Effector CD4-positive, alpha-beta T cell (primary cell): ENCODE measurements at regions not wholly inside any gene's neighbourhood (a gene's known extent, or its start where the extent isn't known, plus 50 kb on each side); places are given as distances from the start of the nearest gene placed in this dataset.

Experiments used
- DNase-seq: peaks from one replicate; pipeline ENCODE4 v3.0.0-alpha.2; 2020

- no peak for DNase-seq
Observed at GRCh38 chr10:6756716-6757115, 176.6 kb upstream of the PRKCQ start.

DNA sequence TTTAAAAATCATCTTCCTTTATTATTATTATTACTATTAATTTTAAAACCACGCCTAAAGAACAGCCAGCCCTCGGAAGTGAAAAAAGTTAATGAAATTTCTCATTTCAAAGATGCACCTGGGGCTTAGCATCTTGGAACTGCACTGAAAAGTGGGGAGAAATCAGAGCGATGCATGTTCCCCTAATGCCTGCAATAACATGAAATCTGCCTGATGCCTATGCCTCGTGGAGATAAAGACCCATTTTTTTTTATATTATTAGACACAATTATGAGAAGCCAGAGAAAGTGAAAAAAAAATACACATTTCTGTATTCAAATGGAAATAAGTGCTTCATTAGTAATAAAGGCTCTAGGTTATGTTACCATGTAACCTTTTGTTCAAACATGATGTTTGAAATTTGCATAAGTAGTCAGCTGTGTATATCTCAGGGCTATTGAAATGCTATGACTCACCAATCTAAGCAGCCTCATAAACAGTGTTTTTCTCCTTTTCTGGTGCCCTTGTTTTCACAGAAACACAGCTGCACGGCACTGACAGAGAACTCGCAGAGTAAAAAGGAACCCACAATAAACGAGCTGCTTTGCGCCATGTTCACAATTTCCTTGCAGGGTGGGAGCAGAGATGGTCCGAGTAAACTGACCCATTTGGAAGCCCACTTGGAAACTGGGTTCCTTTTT lies 175.8 kb upstream of the PRKCQ start:
- no peak for DNase-seq

DNA sequence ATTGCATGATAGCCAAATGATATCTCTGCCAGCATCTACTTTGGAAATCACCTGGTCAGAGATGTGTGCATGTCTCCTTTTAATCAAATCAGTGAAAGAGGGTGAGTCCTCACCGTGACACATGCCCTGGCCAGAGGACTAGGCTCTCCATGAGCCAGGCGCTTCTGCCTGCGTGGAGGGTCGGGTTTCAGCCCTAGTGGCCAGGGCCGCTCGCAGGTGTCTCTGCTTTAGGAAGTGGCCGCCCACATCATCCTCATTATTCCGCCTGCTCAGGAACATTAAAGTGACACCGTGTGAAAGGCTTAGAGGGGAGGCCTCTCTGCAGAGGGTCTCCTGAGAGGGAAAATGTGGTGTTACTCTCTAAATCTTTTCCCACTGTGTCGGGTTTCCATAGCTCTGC lies 173.6 kb upstream of the PRKCQ start:
- DNase-seq: no peak

DNA sequence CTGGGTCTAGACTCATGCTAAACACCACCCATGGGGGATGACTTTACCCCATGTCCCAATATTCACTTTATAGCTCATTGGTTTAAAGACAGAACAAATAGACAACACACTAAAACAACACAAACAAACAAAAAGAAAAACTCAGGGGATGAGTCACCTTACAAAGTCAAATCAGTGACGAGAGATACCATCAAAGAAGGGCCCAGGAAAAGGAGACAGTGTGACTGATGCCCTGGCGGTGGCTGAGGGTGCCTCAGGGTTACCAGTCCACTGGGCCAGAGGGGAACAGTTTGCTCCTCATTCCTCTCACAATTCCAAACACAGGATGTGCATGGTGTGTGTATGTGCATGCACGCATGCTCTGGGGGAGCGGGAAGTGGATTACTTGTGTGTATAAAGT lies 171.3 kb upstream of the PRKCQ start:
- no peak for DNase-seq

DNA sequence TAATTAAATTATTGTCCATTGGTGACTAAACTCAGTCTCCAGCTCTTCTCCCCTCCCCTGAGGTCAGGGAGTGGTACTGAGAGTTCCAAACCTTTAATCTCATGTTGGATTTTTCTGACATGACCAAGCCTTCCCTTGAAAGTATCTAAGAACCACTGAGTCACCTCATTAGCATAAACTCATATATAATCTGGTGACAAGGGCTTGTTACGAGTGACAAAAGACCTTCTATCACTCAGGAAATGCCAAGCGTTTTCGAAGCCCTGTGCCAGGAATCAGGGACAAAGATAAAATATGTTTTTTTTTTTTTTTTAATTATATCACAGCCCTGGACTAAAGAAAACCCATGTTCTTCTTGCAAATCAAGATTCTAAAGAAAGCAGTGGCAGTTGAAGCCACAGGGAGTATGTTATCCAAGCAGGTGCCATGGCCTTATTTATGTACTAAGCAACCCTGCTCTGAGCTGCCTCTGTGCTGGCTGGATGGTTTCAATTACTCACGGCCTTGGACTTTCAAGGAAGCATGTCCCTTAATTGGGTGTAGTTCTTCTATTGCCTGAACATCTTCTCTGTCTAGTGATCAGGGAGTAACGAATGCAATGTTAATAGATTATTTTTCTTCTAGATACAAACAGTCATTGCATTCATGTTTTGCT lies 169.0 kb upstream of the PRKCQ start:
- DNase-seq: no peak

- DNase-seq: no peak
Observed at GRCh38 chr10:6748029-6748428, 168.0 kb upstream of the PRKCQ start.

GRCh38 chr10:6746782-6747181 lies 166.7 kb upstream of the PRKCQ start:
- DNase-seq: no peak

DNA sequence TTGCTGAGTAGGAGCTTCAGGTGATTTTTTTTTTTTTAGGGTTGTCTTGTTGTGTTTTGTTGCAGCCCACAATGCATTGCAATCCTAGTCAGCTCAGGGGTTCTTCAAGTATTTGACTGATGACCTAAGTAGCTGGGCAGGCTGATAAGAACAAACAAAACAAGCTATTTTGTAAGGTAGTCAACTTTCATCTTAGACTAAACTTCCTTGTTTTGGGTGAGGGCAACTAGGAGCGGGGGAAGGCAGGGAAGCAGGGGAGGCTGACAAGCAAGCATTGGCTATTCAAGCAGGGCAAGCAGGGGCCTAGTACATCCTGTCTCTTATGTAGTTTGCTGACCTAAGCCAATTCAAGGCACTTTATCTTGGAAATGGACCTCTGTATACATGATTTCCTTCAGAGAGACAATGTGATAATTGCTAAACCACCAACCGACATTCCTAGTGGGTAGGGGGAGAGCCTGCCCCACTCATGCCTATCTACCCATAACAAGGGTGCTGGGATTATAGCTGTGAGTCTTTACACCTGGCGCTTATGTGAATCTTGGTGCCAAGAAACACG lies 163.3 kb upstream of the PRKCQ start:
- DNase-seq: no peak

DNA sequence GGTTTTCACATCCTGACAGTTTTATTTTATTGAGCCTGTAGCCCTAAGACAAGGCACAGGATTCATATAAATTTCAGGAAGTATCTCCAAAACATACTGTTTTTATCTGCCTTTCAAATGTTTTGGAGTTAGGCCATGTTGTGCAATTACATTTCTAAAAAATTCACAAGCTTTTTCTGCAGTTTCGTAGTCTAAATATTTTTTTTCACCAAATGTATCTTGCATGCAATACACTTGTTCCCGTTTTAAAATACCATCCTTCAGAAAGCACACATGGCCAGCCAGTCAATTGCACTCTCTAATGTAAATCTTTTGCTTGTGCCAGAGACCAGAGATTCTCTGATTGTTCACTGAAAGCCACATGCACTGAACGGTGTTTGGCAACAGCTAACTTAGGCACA lies 161.5 kb upstream of the PRKCQ start:
- no peak for DNase-seq

DNA sequence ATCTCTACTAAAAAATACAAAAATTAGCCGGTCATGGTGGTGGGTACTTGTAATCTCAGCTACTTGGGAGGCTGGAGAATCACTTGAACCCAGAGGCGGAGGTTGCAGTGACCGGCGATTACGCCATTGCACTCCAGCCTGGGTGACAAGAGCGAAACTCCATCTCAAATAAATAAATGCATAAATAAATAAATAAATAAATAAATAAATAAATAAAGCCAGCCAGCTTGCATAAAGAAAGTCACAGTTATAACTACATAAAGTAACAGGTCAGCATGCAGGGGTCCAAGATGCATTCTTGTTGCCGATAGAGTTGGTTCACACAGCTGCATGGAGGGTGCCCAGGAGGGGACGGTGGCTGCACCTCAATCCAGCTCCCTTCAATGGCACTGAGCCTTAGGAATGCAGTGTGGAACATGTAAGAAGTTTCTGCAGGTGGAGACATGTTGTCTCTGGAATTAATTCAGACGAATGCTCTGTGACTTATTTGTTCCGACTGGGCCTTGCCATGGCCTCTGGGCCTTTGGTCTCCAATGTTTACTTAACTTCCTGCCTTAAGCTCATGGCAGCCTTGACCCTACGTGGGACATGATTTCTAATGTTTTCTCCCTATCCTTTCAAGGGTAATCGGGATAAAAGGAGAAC lies 159.6 kb upstream of the PRKCQ start:
- no peak for DNase-seq

GRCh38 chr10:6738112-6738768 lies 158.2 kb upstream of the PRKCQ start:
- DNase-seq: no peak

- DNase-seq: no peak
Observed at GRCh38 chr10:6737758-6738111, 157.7 kb upstream of the PRKCQ start.

- no peak for DNase-seq
Observed at GRCh38 chr10:6737080-6737641, 157.1 kb upstream of the PRKCQ start.

DNA sequence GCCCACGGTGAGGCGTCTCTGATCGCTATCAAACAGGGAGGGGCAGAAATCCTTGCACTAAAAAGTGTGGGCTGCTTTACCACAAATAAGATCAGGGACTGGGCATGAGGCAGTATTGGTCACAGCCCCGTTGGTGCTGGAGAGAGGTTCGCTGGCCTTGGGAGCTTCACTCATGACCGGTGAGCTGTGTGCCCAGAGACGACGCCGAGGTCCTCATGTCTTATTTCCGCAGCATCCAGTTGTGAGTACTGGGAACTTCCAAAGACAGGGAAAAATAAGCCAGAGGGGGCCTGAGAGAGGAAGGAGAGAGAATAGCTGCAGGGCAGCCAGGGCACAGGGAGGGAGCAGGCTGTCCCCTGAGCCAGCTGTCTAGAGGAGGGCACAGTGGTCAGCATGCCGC lies 154.2 kb upstream of the PRKCQ start:
- DNase-seq: no peak

DNA sequence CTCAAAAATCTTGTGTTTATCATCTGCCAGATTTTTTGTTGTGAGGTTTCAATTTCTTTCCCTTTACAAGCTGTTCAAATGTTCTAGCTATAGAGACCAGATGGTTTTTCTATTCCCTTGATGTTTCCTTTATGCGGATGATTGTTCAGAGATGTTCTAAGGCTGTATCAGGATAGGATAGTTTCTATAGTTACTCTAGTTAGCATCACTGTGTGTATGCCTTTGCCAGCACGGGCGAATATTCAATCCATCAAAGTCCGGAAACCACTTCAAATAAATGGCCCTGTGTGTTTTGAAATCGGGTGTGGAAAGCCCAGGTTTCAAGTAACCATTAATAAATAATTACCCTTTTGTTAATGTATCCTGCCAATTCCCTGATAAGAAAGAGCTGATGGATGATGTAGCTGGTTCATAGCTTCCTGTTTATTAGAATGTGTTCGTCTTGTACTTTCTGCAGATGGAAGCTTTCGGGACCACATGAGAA lies 149.8 kb upstream of the PRKCQ start:
- no peak for DNase-seq

GRCh38 chr10:6729071-6729774 lies 149.1 kb upstream of the PRKCQ start:
- DNase-seq: no peak

GRCh38 chr10:6726924-6727323 lies 146.8 kb upstream of the PRKCQ start:
- DNase-seq: no peak

GRCh38 chr10:6722616-6723004 lies 142.5 kb upstream of the PRKCQ start:
- DNase-seq: no peak

DNA sequence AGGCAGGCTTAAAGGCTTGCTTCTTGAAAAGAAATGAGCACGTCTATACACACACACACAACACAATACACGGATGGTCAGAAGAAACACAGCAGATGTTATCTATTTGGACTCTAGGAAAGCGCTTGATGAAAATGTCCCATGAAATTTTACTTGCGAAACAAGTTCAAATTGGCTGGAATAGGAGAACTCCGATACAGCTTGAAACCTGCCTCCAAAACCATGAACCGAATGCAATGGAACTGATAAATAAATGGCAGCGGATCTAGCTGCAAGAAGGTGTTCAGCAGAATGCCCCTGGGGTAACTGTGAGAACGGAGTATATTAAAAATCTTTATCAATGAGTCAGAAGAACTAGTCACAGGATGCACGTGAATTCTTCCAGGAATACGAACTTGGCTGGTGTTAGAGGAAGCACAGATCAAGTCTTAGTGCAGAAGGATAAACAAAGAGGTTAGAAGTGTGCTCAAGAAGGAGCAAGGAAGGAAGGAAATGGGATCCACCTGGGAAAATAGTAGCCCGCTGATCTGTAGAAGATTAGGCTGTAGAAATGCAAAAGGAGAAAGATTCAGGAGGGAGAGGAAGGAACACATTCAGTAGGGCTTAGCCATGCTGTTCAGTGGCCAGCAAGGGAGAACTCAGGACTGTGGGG lies 142.0 kb upstream of the PRKCQ start:
- no peak for DNase-seq

- DNase-seq: no peak
Observed at GRCh38 chr10:6721480-6721879, 141.4 kb upstream of the PRKCQ start.

GRCh38 chr10:6719561-6719960 lies 139.5 kb upstream of the PRKCQ start:
- no peak for DNase-seq

DNA sequence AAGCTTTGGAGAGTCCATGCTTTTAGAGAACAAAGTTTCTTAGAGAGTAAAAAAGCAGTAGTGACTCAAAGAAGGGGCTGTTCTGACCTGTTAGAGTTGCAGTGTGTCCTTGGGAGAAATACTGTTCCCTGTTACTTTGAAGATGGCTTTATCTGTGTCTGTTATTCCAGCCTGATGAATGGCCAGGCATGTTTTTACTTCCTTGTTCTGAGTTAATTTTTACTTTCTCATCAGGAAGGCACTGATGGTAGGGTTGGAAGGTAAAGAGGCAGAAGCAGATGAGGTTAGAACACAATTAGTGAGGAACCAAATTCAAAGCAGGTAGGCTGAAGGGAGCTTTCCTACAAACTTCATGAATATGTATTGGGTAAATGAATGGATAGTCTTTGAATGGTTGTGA lies 138.5 kb upstream of the PRKCQ start:
- DNase-seq: no peak
